ENCODE measurements at regions not wholly inside any gene's neighbourhood (a gene's known extent, or its start where the extent isn't known, plus 50 kb on each side); places are given as distances from the start of the nearest gene placed in this dataset.
"Not testable (repeated sequence)": the region's sequence is repeated elsewhere in the genome, so short reads cannot be mapped to it uniquely, and the experiment has no call there.

DNA sequence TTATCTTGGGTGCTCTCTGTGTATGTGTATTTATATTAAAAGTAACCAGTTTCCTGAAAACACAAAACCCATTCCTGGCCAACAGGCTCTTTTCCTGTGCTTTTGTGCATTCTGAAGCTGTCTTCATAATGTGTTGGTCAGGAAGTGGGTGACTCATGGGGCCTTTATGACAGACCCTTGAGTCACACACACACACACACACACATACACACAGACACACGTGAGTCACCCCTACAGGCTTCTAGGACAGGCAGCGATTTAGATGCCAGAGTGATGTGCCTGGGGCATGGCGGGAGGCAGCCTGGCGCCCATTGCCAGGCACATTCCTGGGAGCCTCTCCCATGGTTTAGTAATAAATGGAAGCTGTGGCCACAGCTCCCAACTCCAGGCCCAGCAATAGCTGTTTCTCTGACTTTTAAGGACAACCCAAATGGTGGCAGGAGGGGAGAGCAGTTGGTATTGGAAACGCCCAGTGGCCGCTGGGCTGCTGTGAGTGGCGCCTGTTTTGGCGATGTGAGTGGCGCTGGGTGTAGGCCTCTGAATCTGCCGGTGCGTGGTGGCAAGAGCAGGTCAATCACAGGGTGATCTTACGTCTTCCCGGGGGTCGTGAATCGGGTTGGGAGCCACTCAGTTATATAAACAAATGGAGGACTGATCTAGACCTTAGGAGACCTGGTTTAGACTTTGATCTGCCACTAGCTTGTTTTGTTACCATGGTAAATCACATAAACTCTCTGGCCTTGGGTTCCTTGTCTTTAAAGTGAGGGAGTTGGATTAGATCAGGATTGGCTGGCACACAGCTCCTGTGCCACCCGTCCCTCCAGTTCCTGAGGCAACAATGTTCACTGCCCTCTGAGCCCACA, 150.7 kb upstream of the DLX2 start:
- no peak for DNase-seq (ENCODE audit: low spot score)
- peak; percentile 45 for ATAC-seq

DNA sequence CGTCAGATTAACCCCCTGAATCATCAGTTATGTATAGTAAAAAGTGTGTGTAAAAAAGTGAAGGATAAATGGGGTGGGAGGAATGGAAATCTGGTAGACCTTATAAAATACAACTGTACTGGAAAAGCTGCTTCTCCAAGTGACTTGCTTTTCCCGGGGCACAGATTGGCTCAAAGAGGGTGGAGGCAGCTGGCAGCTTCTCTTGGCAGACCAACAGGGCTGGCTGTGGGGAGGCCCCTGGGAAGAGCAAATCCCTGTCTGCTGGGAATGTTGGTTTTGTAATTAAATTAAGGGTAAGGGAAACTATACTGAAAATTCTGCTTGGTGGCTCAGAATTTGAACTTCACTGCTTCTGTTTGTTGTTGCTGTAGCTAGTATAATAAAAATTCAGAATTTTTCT, 154.2 kb upstream of the DLX2 start:
- ATAC-seq (no peak), DNase-seq (ENCODE audit: low spot score) (no peak)

DNA sequence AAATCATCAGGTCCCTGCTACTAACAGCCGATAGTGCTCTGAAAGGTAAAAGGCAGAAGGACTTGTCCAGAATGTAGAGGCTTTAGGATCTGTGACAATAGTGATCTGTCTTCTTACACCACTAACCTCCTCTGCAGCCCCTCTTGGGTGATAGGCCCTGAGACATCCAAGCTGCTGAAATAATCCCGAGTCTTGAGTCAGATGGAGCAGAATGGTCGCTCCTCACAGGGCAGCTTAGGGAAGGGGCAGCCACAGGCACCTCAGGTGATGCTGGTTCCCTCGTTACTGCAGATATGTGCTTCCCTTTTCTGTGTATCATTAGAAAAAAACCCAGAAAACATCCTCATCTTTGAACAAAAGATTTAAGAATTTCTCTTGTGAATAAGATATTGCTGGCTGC, 157.1 kb upstream of the DLX2 start:
- DNase-seq (ENCODE audit: low spot score) (no peak), ATAC-seq (no peak)

DNA sequence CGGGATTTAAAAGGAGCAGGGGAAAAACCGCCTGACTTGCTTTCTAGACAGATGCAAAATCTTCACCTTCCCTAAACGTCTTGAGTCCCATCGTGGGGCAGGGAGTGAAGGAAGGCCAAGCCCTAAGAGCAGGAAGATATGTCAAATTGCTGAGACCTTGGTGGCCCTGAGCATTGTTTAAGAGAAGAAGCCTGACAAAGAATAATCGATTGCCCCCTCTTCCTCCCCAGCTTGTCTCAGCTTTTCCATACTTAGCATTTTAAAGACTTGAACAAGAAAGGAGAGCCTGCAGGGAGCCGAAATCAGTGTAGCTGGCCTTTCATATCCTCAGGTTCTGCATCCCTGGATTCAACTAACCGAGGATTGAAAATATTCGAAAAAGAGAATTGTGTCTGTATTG, 157.6 kb upstream of the DLX2 start:
- ATAC-seq (no peak), DNase-seq (ENCODE audit: low spot score) (no peak)

DNA sequence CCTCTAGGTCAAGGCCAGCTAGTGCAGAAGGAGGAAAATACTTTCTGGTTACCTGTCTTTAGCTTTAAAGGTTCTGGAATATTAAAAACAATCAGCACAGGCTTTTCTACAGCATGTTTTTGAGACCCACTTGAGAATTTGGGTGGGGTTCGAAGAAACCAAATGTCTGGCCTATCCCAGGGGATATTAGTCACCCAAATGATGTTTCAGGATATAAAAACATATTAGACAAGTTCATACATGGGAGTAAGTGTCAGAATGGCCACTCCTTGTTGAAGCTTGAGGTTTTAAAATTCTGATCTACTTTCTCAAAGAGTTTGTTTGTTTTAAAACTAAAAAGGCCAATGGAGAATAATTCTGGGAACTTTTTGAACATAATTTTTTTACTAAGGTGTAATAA, 158.6 kb upstream of the DLX2 start:
- DNase-seq (ENCODE audit: low spot score): no peak

DNA sequence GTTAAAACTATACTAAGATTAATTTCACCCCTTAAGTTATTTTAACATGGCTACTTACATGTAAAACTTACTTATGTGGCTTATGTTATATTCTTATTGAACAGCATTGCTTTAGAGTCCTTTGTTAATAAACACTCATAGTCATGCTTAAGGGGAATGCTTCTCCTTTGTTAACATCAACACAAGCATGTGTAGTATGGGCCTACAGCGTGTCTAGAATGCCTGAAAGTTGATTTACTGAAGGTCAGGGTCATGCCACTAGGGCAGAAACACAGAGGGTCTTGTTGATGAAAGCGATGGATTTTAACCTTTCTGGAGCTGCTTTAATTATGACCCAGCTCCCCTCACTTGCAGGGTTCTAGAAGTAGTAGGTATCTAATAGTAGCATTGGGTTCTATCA, 159.8 kb upstream of the DLX2 start:
- DNase-seq (ENCODE audit: low spot score) (no peak), ATAC-seq (no peak)

More for the DNA sequence above, 158.6 kb upstream of the DLX2 start:
- no peak for ATAC-seq

DNA sequence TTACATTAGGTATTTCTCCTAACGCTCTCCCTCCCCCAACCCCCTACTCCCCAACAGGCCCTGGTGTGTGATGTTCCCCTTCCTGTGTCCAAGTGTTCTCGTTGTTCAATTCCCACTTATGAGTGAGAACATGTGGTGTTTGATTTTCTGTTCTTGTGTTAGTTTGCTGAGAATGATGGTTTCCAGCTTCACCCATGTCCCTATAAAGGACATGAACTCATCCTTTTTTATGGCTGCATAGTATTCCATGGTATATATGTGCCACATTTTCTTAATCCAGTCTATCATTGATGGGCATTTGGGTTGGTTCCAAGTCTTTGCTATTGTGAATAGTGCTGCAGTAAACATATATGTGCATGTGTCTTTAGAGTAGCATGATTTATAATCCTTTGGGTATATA, 162.1 kb upstream of the DLX2 start:
- DNase-seq (ENCODE audit: low spot score); ATAC-seq: not testable (repeated sequence)

DNA sequence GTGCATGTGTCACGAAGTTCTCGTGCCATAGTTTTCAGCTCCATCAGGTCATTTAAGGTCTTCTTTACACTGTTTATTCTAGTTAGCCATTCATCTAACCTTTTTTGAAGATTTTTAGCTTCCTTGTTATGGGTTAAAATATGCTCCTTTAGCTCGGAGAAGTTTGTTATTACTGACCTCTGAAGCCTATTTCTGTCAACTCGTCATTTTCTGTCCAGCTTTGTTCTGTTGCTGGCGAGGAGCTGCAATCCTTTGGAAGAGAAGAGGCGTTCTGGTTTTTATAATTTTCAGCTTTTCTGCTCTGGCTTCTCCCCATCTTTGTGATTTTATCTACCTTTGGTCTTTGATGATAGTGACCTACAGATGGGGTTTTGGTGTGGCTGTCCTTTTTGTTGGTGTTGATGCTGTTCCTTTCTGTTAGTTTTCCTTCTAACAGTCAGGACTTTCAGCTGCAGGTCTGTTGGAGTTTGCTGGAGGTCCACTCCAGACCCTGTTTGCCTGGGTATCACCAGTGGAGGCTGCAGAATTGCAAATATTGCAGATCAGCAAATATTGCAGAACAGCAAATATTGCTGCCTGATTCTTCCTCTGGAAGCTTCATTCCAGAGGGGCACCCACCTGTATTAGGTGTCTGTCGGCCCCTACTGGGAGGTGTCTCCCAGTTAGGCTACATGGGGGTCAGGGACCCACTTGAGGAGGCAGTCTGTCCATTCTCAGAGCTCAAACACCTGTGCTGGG, 157.7 kb upstream of the ITGA6 start:
- ATAC-seq; DNase-seq (ENCODE audit: low spot score): not testable (repeated sequence)

DNA sequence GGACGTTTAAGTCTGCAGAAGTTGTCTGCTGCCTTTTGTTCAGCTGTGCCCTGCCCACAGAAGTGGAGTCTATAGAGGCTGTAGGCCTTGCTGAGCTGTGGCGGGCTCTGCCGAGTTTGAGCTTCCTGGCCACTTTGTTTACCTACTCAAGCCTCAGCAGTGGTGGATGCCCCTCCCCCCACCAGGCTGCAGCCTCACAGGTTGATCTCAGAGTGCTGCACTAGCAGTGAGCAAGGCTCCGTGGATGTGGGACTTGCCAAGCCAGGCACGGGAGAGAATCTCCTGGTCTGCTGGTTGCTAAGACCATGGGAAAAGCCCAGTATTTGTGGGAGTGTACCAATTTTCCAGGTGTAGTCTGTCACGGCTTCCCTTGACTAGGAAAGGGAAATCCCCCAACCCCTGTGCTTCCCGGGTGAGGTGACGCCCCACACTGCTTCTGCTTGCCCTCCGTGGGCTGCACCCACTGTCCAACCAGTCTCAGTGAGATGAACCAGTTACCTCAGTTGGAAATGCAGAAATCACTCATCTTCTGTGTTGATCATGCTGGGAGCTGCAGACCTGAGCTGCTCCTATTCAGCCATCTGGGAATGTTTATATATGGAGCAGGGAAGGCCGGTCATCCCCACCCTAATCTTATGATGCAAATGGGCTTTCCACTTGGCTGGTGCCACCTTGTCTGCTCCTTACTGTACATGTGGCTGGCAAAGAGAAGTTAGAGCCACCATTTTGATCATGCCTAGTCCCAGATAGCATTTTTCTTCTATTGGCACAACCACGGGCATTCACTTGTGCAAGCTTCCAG, 156.9 kb upstream of the ITGA6 start:
- DNase-seq (ENCODE audit: low spot score) (no peak), ATAC-seq (no peak)

DNA sequence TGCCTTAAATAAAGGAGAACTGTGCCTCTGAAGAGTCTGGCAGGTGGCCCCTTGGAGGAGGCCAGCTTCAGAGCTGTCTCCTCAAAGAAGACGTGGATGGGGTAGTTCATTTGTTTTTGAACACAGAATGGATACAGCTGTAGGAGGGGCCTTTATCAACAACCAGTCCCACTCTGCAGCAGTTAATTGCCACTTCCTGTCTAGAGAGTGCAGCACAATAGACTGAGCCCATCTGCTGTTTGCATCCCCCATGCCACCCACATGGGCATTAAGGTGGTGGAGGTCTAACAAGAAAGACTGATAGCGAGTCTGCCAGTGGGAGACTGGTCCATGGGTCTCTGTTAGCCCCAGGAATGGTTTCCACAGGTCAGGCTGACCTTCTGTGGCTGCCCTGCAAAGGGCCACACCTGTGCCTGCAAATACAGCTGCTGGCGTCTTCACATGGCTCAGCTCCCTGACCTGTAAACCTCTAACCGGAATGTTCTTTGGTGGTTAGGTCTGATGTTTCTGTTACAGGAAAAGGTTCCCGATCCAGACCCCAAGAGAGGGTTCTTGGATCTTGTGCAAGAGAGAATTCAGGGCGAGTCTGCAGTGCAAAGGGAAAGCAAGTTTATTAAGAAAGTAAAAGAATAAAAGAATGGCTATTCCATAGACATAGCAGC, 153.3 kb upstream of the ITGA6 start:
- ATAC-seq (no peak), DNase-seq (ENCODE audit: low spot score) (no peak)

DNA sequence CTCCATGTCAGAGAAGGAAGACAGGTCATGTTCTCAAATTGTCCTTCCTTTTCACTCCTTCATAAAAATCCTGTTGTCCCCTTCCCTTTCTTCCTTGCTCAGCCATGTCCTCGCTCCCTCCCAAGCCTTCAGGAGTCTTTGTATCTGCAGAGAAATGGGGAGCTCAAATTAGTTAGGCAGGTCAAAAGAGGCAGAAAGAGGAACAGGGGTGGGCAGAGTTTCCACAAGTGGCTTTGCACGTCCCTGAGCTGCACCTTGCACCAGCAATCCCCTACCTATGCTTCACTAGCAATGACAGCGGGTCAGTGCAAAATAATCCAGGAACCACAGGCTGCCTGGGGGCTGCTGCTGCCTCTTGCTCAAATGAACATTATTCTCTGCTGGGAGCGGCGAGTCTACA, 152.1 kb upstream of the ITGA6 start:
- DNase-seq (ENCODE audit: low spot score): no peak
- ATAC-seq: no peak

DNA sequence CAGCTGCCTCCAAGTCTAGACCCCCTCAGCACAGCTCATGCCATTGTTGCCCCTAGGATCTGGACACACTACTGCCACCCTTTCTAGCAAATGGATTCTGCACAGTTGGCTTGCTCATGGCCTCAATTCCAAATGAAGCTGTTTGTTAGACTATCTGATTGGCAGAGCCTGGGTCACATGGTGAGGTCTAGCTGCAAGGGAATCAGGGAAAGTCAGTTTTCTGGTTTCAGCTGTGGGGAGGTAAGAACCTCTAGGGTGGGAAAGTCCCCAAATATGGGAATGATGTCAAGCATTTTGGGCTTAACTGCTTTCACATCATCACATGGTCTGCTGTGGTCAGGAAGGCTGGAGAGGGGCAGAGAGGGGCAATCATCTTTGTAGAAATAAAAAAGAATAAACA, 150.4 kb upstream of the ITGA6 start:
- no peak for ATAC-seq
- no peak for DNase-seq (ENCODE audit: low spot score)

DNA sequence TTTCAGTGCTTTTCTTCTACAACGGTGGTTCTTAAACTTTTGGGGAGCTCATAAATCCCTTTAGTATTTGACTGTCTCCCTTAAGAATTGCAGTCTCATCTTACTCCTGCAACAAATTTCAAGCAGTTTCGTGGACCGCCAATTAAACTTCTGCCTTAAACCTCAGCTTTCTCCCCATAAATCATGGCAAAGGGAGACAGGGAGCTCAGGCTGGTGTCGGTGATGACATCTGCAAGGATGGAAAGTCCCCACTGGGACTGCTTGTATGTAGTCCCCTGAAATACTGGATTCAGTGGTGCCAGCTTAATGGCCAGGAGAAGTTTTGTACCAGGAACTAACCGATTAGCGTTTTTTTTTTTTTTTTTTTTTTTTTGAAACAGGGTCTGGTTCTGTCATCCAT, 148.7 kb upstream of the ITGA6 start:
- DNase-seq (ENCODE audit: low spot score) (no peak), ATAC-seq (no peak)

DNA sequence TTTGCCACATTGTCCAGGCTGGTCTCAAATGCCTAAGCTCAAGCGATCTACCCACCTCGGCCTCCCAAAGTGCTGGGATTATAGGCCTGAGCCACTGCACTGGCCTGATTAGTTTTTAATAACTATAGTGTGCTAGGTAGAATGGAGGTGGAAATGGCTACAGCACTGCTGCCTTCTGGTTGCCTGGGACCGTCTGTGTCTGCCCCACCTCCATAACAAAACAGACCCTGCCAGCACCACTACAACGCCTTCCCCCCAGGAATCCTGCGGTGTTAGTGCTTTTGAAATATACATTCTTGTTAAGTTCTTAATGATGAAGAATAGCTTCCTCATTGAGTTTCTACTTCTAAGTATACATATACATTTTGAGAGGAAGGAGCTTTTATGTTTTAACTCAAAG, 148.2 kb upstream of the ITGA6 start:
- DNase-seq (ENCODE audit: low spot score) (no peak), ATAC-seq (no peak)

DNA sequence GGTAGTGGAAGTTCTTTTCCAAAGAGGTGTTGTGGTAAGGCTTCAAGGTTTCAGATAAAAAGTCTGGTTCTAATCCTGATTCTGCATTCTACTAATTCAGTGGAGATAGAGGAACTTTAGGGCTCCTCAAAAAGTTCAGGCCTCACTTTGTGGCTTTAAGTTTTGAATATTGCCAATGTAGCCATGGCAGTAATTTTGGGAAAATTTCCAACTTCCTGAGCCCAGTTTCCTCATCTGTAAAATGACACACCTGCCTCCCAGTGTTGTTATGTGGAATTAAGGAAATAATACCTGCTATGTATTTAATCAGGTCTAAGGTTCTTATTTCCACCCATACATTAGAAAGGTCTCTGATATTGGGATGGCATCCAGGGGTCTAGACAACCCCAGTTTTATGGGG, 147.6 kb upstream of the ITGA6 start:
- ATAC-seq (no peak), DNase-seq (ENCODE audit: low spot score) (no peak)

DNA sequence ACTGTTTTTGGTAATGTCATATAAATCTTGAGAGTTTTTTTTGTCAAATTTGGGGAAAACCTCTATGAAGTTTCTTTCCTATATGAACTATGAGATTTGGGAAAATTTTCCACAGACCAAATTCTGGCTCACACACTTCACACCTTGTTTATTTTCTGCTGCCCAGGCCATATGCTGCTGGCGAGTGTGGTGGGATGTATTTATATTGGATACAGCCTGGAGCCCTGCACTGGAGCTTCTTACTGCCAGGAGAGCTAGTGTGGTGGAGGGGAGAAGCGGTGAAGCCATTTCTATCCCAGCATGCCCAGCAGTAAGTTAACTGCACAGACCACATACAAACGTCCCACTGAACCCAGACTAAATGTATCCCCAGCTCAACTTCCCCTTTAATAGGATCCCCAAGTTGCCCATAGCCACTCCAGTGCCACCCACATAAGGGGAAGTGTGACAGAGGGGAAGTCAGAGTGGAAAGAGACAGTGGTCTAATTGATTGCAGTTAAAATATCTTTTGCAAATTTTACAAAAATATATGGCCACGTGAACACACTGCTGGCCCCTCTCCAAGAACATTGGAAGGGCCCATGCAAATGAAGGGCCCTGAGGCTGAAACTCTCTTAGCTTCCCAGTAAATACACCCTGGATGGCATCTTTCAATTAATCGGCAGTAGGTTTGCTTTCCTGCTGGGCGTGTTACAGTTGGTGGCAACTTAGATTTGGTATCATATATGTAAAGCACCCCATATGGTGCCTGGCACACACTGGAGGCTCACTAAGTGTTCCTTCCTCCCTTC, 146.6 kb upstream of the ITGA6 start:
- peak; percentile 43 for ATAC-seq

DNA sequence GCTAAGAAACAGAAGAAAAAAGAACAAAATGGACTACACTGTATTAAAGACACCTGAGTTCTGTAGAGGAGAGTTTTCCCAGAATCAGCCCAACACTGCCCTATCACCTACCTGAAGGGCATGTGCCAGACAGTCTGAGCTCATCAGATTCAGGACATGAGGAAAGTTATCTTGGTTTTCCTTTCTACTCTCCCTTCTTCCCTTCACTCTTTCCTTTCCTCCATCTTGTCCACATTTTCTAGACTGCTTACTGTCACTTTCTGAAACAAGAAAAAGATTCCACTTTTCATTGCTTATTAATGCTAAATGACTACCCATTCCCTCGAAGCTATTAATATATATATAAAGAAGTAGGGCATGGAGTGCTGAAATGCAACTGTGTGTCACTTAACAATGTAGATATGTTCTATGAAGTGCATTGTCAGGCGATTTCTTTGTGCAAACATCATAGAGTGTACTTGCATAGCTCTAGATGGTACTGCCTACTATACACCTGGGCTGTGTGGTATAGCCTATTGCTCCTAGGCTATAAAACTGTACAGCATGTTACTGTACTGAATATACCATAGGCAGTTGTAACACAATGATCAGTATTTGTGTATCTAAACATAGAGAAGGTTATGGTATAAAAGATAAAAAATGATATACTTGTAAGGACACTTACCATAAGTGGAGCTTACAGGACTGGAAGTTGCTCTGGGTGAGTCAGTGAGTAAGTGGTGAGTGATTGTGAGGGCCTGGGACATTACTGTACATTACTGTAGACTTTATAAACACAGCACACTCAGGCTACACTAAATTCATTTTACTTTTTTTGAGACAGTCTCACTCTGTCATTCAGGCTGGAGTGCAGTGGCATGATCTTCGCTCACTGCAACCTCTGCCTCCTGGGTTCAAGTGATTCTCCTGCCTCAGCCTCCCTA, 145.5 kb upstream of the ITGA6 start:
- no peak for ATAC-seq
- DNase-seq (ENCODE audit: low spot score): no peak

More for the DNA sequence above, 146.6 kb upstream of the ITGA6 start:
- DNase-seq (ENCODE audit: low spot score): no peak

DNA sequence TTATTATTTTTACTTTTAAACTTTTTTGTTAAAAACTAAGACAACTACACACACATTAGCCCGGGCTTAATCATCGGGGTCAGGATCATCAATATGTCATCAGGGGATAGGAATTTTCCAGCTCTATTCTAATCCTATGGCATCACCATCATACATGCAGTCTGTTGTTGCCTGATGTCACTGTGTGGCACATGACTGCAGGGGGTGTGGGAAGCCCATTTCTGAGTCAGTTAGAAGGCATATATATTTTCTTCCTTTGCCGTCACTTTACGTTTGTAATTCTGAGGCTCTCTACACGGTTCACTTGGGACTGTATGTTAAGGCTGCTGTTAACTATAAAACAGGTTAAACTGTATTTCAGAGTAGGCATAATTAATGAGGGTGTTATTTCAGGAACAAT, 144.4 kb upstream of the ITGA6 start:
- DNase-seq (ENCODE audit: low spot score) (no peak), ATAC-seq (no peak)

DNA sequence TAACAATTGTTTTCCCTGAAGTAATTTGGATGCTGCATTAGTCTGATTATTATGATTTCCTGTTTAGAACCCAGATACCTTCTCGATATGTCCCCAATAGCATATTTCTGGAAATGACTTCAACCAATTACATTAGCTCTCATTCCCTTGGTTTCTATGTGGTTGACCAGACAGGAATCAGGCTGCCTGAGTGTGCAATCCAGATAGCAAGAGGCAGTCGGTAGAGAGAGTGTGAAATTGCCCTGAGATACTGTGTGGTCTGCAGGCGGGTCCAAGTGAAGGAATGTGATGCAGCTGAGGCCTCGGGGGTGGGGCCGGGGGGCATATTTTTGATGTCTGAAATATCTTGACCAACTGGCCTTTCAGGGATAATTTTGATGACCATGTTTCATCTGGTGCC, 143.9 kb upstream of the ITGA6 start:
- DNase-seq (ENCODE audit: low spot score) (no peak), ATAC-seq (no peak)

Measured in left lobe of liver (tissue), 2 donors.